ENCODE measurements at regions not wholly inside any gene's neighbourhood (a gene's known extent, or its start where the extent isn't known, plus 50 kb on each side); places are given as distances from the start of the nearest gene placed in this dataset.

GRCh38 chr11:25377466-25377865, 880.6 kb downstream of the LUZP2 start:
- TF ChIP-seq EP300 (IDR thresholded peaks at IDR 0.05) (no peak), CTCF (IDR thresholded peaks at IDR 0.05) (no peak)
